ENCODE measurements at regions not wholly inside any gene's neighbourhood (a gene's known extent, or its start where the extent isn't known, plus 50 kb on each side); places are given as distances from the start of the nearest gene placed in this dataset.

DNA sequence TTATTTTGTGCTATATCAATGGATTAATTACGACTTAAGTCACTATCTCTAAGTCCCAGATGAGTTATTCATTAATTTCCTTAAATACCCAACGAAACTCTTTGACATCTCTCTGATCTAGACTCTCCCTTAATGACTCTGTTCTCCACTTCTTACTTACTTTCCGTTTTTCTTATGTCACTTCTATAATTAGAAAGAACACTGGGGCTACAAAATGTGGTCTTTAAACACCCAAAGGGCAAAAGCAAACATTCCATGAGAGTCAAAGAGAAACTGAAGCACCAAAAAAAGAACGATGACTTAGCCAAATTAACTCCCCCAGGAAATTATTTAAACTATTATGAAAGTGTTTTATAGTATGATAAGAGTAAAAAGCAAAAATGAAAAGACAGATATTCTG is 166.4 kb upstream of the UBE2E2 start:
- TF ChIP-seq, protein P1, sequence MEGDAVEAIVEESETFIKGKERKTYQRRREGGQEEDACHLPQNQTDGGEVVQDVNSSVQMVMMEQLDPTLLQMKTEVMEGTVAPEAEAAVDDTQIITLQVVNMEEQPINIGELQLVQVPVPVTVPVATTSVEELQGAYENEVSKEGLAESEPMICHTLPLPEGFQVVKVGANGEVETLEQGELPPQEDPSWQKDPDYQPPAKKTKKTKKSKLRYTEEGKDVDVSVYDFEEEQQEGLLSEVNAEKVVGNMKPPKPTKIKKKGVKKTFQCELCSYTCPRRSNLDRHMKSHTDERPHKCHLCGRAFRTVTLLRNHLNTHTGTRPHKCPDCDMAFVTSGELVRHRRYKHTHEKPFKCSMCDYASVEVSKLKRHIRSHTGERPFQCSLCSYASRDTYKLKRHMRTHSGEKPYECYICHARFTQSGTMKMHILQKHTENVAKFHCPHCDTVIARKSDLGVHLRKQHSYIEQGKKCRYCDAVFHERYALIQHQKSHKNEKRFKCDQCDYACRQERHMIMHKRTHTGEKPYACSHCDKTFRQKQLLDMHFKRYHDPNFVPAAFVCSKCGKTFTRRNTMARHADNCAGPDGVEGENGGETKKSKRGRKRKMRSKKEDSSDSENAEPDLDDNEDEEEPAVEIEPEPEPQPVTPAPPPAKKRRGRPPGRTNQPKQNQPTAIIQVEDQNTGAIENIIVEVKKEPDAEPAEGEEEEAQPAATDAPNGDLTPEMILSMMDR (IDR thresholded peaks at IDR 0.05): no peak
- TF ChIP-seq ZFX (IDR thresholded peaks at IDR 0.05; ENCODE audit: borderline replicate concordance): no peak

All from 22Rv1 (cell line).